ENCODE measurements at regions not wholly inside any gene's neighbourhood (a gene's known extent, or its start where the extent isn't known, plus 50 kb on each side); places are given as distances from the start of the nearest gene placed in this dataset.
A peak's percentile ranks its signal among the peaks of the same experiment; 100 is the strongest.
"Not testable (repeated sequence)": the region's sequence is repeated elsewhere in the genome, so short reads cannot be mapped to it uniquely, and the experiment has no call there.

DNA sequence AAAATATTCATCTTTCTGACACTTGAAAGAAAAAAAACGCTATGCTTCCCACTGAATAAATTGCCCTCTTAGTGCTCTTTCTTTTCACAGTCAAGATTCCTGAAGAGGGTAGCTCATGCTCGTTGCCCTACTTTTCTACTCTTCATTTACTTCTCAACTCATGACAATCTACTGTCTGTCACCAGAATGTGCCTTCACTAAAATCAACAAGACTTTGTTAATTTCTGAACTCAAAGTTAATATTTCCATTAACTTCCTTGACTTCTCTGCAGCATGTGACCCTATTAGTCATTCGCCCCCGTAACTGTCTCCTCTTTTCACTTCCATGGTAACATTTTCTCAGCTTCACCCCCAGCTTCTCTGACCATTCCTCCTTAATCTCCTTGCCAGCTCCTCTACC is 98.9 kb upstream of the MAPRE2 start:
- no peak for DNase-seq

- DNase-seq, result no peak
These were observed 98.2 kb upstream of the MAPRE2 start for GRCh38 chr18:34942975-34943374.

GRCh38 chr18:34943587-34943986 is 97.6 kb upstream of the MAPRE2 start:
- DNase-seq, result no peak

DNA sequence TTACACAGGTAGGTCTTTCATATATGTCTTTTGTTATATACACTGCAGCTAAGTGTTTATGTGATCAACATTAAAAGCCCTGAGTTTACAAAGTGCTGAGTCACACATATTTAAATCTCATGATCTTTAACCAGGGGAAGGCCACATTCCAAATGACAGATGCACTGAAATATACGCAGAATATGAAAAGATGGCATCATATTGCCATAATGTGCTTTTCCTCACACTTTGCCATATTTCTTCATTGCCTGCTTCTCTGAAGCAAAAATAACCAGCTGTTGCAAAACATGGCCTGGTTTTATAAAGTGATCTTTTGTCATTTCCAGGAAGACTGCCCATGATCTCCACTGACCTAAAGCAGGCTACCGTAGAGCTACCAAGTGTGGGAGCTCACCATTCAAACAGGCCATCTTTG is 93.5 kb upstream of the MAPRE2 start:
- DNase-seq, result peak; percentile 64

DNA sequence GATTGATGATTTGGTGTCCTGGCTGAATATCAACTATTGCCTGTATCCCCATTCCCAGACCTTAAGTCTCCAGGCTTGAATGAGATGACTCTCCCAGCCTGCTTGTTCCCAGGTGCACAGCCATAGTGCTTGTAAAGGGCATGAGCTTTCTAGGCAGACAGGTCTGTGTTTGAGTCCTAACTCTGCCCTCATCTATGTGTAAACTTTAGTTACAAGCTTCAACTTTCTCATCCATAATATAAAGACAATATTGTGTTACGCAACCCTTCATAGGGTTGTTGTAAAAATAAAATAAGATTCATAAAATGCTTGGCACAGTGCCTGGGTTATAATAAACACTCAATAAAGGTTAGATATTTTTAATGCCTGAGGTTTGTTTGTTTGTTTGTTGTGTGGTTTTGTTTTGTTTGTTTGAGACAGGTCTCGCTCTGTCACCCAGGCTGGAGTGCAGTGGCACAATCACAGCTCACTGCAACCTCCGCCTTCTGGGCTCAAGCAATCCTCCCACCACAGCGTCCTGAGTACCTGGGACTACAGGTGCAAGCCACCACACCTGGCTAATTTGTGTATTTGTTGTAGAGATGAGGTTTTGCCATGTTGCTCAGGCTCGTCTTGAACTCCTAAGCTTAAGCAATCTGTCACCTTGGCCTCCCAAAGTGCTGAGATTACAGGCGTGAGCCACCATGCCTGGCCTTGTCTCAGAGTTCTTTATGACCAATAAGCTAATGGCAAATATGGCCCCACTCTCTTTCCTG is 89.4 kb upstream of the MAPRE2 start:
- DNase-seq, result no peak

DNA sequence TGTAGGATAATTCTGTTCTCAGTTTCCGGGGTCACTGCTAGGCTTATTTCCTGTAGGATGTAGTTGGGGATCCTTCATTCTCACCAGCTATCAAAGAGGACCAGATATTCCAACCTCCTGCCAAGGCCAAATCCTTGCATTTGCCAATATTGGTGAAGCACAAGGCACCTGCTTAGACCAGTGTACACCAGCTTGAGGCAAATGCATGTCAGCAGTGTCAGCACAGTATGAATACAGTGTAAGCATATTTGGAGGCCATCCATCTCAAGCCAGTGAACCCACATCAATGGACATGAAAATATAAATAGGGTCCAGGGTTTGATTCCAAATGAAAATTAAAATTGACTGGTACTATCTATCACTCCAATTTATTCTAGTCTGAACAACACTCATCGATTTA is 88.0 kb upstream of the MAPRE2 start:
- no peak for DNase-seq

DNA sequence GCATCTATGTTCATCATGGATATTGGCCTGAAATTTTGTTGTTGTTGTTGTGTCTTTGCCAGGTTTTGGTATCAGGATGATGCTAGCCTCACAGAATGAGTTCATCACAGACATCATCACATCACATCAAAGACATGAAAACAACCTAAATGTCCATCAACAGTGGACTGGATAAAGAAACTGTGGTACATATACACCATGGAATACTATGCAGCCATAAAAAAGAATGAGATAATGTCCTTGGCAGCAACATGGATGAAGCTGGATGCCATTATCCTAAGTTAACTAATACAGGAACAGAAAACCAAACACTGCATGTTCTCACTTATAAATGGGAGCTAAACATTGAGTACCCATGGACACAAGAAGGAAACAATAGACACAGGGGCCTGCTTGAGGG is 85.7 kb upstream of the MAPRE2 start:
- not testable (repeated sequence) for DNase-seq

DNA sequence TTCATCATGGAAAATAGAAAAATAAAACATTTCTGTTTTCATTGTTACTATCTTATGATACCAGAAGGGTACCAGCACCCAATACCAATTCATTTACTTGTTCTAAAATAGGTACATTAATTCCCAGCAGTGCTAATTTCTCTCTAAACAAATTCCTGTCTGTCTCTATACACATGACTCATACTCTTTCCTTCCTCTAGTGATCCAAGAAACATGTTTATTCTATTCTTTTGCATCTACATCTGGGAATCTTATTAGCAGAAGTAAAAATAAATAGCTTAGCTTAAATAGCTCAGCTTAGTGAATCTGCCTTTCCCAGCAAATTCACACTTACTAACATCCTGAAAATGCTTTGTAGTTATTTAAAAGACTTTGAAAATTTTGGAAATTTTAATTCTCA is 84.5 kb upstream of the MAPRE2 start:
- DNase-seq, result no peak

DNA sequence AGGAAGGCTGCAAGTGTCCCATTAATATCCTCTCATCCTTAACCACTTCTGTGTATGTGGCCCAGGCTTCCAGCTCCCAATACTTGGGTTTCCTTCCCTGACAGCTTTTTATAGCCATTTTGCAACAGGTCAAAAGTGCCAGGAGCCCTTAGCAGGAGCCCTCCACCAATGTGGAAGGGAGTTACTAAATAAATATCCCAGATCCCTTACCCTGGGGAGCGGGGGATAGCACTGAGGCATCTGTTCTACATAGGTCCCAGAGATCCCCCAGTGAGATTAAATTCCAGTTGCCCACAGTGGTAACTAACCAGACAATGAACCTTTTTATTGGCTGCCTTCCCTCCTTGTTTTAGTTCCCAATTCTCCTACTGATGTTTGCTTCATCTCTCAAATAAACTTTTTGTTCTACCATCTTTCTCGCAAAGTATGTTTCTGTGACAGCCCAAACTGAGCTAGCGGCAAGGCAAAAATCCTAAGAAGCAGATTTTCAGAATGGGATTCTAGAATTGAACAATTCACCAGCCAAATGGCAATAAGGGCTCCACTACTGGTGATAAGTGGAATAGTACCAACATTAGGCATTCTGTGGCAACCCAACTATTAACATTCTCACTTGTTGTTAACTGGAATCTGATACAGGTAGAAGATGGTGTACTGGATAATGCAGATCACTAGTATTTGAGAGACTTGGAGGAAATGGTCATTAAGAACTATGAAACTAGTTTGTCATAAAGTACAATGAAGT is 83.9 kb upstream of the MAPRE2 start:
- DNase-seq, result no peak

DNA sequence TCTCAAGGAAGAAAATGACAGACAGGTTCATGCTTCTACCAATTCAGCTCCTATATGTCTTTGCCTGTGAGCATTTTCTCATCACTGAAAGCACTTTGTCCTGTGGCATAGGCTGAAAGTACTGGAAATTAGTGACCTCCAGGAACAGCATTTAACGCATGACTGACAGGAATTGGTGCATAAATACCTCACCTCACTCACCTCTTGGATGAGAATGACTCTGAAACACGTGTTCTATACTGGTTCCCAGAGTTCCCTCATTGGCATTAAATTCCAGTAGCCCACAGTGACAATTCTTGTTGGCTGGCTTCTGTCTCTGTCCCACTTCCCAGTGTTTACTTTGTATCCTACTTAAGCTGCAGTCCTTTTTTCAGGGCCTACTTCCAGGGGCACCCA is 83.4 kb upstream of the MAPRE2 start:
- no peak for DNase-seq

GRCh38 chr18:34959211-34959829 is 81.9 kb upstream of the MAPRE2 start:
- DNase-seq, result no peak

DNA sequence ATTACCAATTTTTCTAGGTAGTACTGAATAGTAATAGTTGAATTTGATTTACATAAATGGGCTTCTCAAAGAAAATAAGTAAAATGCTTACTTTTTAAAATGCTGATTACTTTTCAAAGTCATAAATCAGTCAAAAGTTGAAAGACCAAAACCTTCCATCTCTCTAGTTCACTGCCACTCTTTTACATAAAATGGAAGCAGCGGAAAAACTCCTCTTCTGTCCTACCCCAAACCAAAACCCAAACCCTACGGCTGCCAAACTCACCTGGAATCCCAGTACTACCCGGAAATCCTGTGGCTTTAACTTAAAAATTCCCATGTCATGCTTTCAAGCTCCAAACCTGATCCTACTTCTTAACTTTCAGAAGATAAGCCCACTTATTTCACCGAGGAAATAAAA is 81.2 kb upstream of the MAPRE2 start:
- no peak for DNase-seq

DNA sequence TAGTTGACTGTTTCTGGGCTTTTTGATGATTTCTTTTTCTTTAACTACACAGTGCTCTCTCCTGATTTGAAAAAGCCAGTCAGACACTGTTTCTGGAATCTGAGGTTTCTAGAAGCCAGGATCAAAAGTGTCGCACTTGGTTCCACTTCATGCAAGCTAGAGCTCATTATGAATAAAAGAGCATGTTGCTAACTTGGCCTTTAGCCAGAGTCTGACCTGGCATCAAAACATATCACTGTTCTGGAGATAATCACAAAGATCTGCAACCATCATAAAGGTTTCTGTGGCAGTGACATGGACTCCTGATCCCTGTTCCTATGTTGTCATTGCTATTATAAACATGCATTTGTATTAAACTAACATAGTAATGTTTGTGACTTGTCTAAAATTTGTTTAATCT is 76.1 kb upstream of the MAPRE2 start:
- DNase-seq, result no peak

DNA sequence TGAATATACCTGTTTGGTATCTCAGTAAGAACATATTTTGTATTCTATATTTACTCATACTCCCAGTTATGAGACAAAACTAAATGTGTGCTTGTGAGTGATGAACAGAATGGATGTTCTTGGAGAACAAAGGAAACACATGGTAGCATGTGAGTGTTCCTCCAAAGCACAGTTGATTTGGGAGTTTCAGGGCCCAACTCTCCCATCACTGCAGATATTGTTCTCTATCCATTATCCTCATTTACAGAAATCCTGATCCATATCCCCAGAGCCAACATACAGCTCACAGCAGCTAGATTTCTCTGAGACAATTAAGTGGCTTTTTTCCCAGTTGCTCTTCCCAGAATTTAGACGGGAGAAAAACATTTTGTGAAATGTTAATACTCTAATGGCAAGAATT is 75.6 kb upstream of the MAPRE2 start:
- no peak for DNase-seq

- DNase-seq, result no peak
These were observed 71.1 kb upstream of the MAPRE2 start for GRCh38 chr18:34970106-34970505.

DNA sequence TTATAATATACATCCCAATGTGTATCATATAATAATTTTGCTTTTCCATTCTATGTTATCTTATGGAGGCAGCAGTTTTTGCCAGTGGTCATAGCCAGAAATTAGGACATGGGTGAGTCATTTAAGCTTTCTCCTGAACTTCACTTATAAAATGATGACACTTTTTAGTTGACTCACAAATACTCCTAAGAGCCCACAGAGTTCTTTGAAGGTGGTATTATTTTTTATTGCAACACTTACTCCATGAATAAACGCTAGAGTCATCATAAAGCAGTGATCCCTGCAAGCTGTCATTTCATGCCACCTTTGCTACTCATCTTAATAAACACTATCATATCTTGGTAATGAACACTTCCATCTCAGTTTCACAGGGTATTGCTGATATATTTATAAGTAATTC is 69.9 kb upstream of the MAPRE2 start:
- peak; percentile 30 for DNase-seq

GRCh38 chr18:34972765-34973414 is 68.3 kb upstream of the MAPRE2 start:
- DNase-seq, result peak; percentile 72

- DNase-seq, result no peak
These were observed 65.1 kb upstream of the MAPRE2 start for GRCh38 chr18:34976123-34976522.

- DNase-seq, result no peak
These were observed 64.7 kb upstream of the MAPRE2 start for GRCh38 chr18:34976534-34976898.

GRCh38 chr18:34976899-34977837 is 64.0 kb upstream of the MAPRE2 start:
- DNase-seq, result peak; percentile 76

DNA sequence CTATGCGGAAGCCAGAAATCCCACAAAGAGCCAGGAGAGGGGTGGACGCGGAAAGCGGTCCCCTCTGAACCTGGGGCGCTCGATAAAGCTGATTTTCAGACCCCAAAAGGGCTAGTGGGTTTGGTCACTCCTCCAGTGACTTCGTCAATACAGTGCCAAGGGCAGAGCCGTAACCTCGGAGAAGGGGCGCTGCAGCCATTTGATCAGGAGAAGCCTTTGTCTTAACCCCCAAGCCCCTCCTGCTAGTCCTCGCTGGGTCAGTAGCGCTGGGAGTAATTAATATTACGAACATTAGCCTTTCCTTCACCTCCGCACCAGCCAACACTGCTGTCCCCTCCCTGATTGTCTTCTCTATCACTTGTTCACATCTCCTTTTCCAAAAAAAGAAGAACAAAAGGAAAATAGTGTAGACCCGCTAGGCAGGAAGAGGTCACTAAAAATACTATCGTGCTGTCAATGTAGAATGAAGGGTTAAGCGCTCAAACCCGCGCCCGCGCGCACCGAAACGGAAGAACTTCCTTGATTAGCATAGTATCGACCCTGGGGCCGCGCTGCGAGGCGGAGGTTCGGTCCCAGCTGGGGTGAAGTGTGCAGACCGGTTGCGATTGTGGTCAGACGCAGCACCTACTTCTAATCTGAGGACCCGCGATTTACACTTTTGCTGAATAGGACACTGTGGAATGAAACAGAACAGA is 63.2 kb upstream of the MAPRE2 start:
- DNase-seq, result peak; percentile 85

GRCh38 chr18:34978533-34978893 is 62.7 kb upstream of the MAPRE2 start:
- DNase-seq, result no peak
